Immature natural killer cell (primary cell): ENCODE measurements at regions not wholly inside any gene's neighbourhood (a gene's known extent, or its start where the extent isn't known, plus 50 kb on each side); places are given as distances from the start of the nearest gene placed in this dataset.

ENCODE experiments used
- DNase-seq, 3 donors: peaks; one replicate each; pipeline ENCODE4 v3.0.0; 2022; ENCODE audit warnings: mixed read lengths in 1 of 3
- H3K27ac Mint-ChIP-seq, 6 donors: one replicate each; pipeline ENCODE4 v1.8.0; 2020; ENCODE audit warnings: mixed read lengths in 6 of 6, mild to moderate bottlenecking in 5 of 6, inconsistent platforms in 4 of 6, moderate library complexity in 3 of 6
- H3K27me3 Mint-ChIP-seq, 3 donors: one replicate each; pipeline ENCODE4 v1.8.0; 2020 to 2021; ENCODE audit warnings: low read depth in 3 of 3, mild to moderate bottlenecking in 3 of 3, mixed read lengths in 3 of 3, moderate library complexity in 3 of 3, inconsistent platforms in 1 of 3
- H3K36me3 Mint-ChIP-seq, 3 donors: one replicate each; pipeline ENCODE4 v1.8.0; 2020; ENCODE audit warnings: mixed read lengths in 3 of 3, inconsistent platforms in 2 of 3, mild to moderate bottlenecking in 2 of 3
- H3K4me1 Mint-ChIP-seq, 2 donors: one replicate each; pipeline ENCODE4 v1.8.0; 2020; ENCODE audit warnings: inconsistent platforms in 2 of 2, mild to moderate bottlenecking in 2 of 2, mixed read lengths in 2 of 2, moderate library complexity in 1 of 2
- H3K4me3 Mint-ChIP-seq, 5 donors: one replicate each; pipeline ENCODE4 v1.8.0; 2020; ENCODE audit warnings: mild to moderate bottlenecking in 5 of 5, mixed read lengths in 5 of 5, inconsistent platforms in 3 of 5, moderate library complexity in 3 of 5
- H3K9me3 Mint-ChIP-seq, 6 donors: one replicate each; pipeline ENCODE4 v1.8.0; 2020; ENCODE audit warnings: mild to moderate bottlenecking in 6 of 6, mixed read lengths in 6 of 6, inconsistent platforms in 4 of 6, moderate library complexity in 3 of 6

GRCh38 chrX:142742581-142742980 lies 283.1 kb upstream of the SPANXN4 start:
- H3K4me3 Mint-ChIP-seq = no peak overlapping the region
- H3K27ac Mint-ChIP-seq = no peak overlapping the region
- no peaks in the 10 kb centered on the region for H3K4me1 Mint-ChIP-seq
- peaks cover 0 to 13% (median 4%) of the 10 kb centered on the region in 6 donors for H3K9me3 Mint-ChIP-seq
- no peaks in the 10 kb centered on the region for H3K36me3 Mint-ChIP-seq
- H3K27me3 Mint-ChIP-seq = no peaks in the 10 kb centered on the region
- no peak for DNase-seq

- no peaks in the 10 kb centered on the region for H3K36me3 Mint-ChIP-seq
- H3K27ac Mint-ChIP-seq = no peak overlapping the region
- DNase-seq = no peak
- peaks cover 0 to 2% (median 2%) of the 10 kb centered on the region in 3 donors for H3K27me3 Mint-ChIP-seq
- no peaks in the 10 kb centered on the region for H3K4me1 Mint-ChIP-seq
- H3K9me3 Mint-ChIP-seq = peaks cover 0 to 3% (median 0%) of the 10 kb centered on the region in 6 donors
- H3K4me3 Mint-ChIP-seq = no peak overlapping the region
These were observed 292.4 kb upstream of the SPANXN4 start for GRCh38 chrX:142733327-142733726.

- Mint-ChIP-seq H3K27ac (no peak overlapping the region), H3K4me3 (no peak overlapping the region), H3K36me3 (no peaks in the 10 kb centered on the region), H3K9me3 (peaks cover 0 to 8% (median under 1%) of the 10 kb centered on the region in 6 donors), H3K4me1 (no peaks in the 10 kb centered on the region), H3K27me3 (no peaks in the 10 kb centered on the region)
- DNase-seq = no peak
These were observed 313.9 kb upstream of the SPANXN4 start for GRCh38 chrX:142711796-142712290.

- Mint-ChIP-seq H3K4me1 (no peaks in the 10 kb centered on the region), H3K27ac (no peak overlapping the region), H3K27me3 (peaks cover 0 to 2% (median 1%) of the 10 kb centered on the region in 3 donors), H3K9me3 (peaks cover 0 to 2% (median 0%) of the 10 kb centered on the region in 6 donors), H3K4me3 (no peak overlapping the region), H3K36me3 (no peaks in the 10 kb centered on the region)
- DNase-seq = no peak
These were observed 323.0 kb upstream of the SPANXN4 start for GRCh38 chrX:142702749-142703148.

- H3K9me3 Mint-ChIP-seq = peaks cover 0 to 9% (median 2%) of the 10 kb centered on the region in 6 donors
These were observed 337.5 kb upstream of the SPANXN4 start for GRCh38 chrX:142688256-142688655.

GRCh38 chrX:142686653-142687283 lies 339.0 kb upstream of the SPANXN4 start:
- Mint-ChIP-seq H3K27ac (no peak overlapping the region), H3K36me3 (no peaks in the 10 kb centered on the region), H3K4me3 (no peak overlapping the region), H3K9me3 (peaks cover 0 to 6% (median 0%) of the 10 kb centered on the region in 6 donors), H3K27me3 (peaks cover 0 to 1% (median 0%) of the 10 kb centered on the region in 3 donors), H3K4me1 (no peaks in the 10 kb centered on the region)
- DNase-seq = no peak

More at GRCh38 chrX:142688256-142688655, 337.5 kb upstream of the SPANXN4 start:
- Mint-ChIP-seq H3K27me3 (peaks cover 0 to 5% (median 0%) of the 10 kb centered on the region in 3 donors), H3K27ac (no peak overlapping the region), H3K4me1 (no peaks in the 10 kb centered on the region), H3K36me3 (no peaks in the 10 kb centered on the region), H3K4me3 (no peak overlapping the region)
- no peak for DNase-seq

GRCh38 chrX:142686206-142686605 lies 339.5 kb upstream of the SPANXN4 start:
- Mint-ChIP-seq H3K27ac (no peak overlapping the region), H3K4me1 (no peaks in the 10 kb centered on the region), H3K9me3 (peaks cover 0 to 6% (median 0%) of the 10 kb centered on the region in 6 donors), H3K27me3 (peaks cover 0 to 1% (median 0%) of the 10 kb centered on the region in 3 donors), H3K4me3 (no peak overlapping the region), H3K36me3 (no peaks in the 10 kb centered on the region)
- DNase-seq = no peak

GRCh38 chrX:142680038-142680437 lies 345.7 kb upstream of the SPANXN4 start:
- Mint-ChIP-seq H3K9me3 (peaks cover 0 to 8% (median 1%) of the 10 kb centered on the region in 6 donors), H3K27ac (no peak overlapping the region), H3K27me3 (peaks cover 0 to 4% (median 1%) of the 10 kb centered on the region in 3 donors), H3K36me3 (no peaks in the 10 kb centered on the region), H3K4me3 (no peak overlapping the region), H3K4me1 (no peaks in the 10 kb centered on the region)
- no peak for DNase-seq

GRCh38 chrX:142671036-142671435 lies 354.7 kb upstream of the SPANXN4 start:
- Mint-ChIP-seq H3K4me3 (no peak overlapping the region), H3K9me3 (peaks cover 3 to 16% (median 5%) of the 10 kb centered on the region in 6 donors), H3K4me1 (no peaks in the 10 kb centered on the region), H3K27me3 (peaks cover 0 to 2% (median 0%) of the 10 kb centered on the region in 3 donors), H3K36me3 (no peaks in the 10 kb centered on the region), H3K27ac (no peak overlapping the region)
- DNase-seq = no peak

GRCh38 chrX:142663330-142664095 lies 362.2 kb upstream of the SPANXN4 start:
- no peaks in the 10 kb centered on the region for H3K4me1 Mint-ChIP-seq
- no peak for DNase-seq
- H3K4me3 Mint-ChIP-seq = no peak overlapping the region
- H3K27me3 Mint-ChIP-seq = no peaks in the 10 kb centered on the region
- H3K27ac Mint-ChIP-seq = no peak overlapping the region
- H3K36me3 Mint-ChIP-seq = no peaks in the 10 kb centered on the region
- peaks cover 0 to 11% (median 4%) of the 10 kb centered on the region in 6 donors for H3K9me3 Mint-ChIP-seq

GRCh38 chrX:142661696-142662095 lies 364.0 kb upstream of the SPANXN4 start:
- no peaks in the 10 kb centered on the region for H3K4me1 Mint-ChIP-seq

GRCh38 chrX:142655507-142655906 lies 370.2 kb upstream of the SPANXN4 start:
- no peaks in the 10 kb centered on the region for H3K36me3 Mint-ChIP-seq
- no peaks in the 10 kb centered on the region for H3K4me1 Mint-ChIP-seq
- no peak overlapping the region for H3K27ac Mint-ChIP-seq
- DNase-seq = no peak
- peaks cover 0 to 7% (median 3%) of the 10 kb centered on the region in 6 donors for H3K9me3 Mint-ChIP-seq
- H3K27me3 Mint-ChIP-seq = peaks cover 0 to 3% (median 2%) of the 10 kb centered on the region in 3 donors
- no peak overlapping the region for H3K4me3 Mint-ChIP-seq

More at GRCh38 chrX:142661696-142662095, 364.0 kb upstream of the SPANXN4 start:
- H3K9me3 Mint-ChIP-seq = peaks cover 0 to 9% (median under 1%) of the 10 kb centered on the region in 6 donors
- no peak for DNase-seq
- no peak overlapping the region for H3K27ac Mint-ChIP-seq
- H3K36me3 Mint-ChIP-seq = no peaks in the 10 kb centered on the region
- H3K27me3 Mint-ChIP-seq = no peaks in the 10 kb centered on the region
- H3K4me3 Mint-ChIP-seq = no peak overlapping the region

- H3K4me1 Mint-ChIP-seq = no peaks in the 10 kb centered on the region
- H3K36me3 Mint-ChIP-seq = no peaks in the 10 kb centered on the region
- no peak for DNase-seq
- H3K9me3 Mint-ChIP-seq = peaks cover 0 to 6% (median 0%) of the 10 kb centered on the region in 6 donors
- H3K27ac Mint-ChIP-seq = no peak overlapping the region
- peaks cover 0 to 3% (median 0%) of the 10 kb centered on the region in 3 donors for H3K27me3 Mint-ChIP-seq
- H3K4me3 Mint-ChIP-seq = no peak overlapping the region
These were observed 388.5 kb upstream of the SPANXN4 start for GRCh38 chrX:142637206-142637605.

- Mint-ChIP-seq H3K4me3 (no peak overlapping the region), H3K27ac (no peak overlapping the region), H3K4me1 (no peaks in the 10 kb centered on the region), H3K36me3 (no peaks in the 10 kb centered on the region), H3K9me3 (peaks cover 0 to 5% (median 2%) of the 10 kb centered on the region in 6 donors), H3K27me3 (peaks cover 0 to 7% (median 0%) of the 10 kb centered on the region in 3 donors)
- DNase-seq = no peak
These were observed 409.1 kb upstream of the SPANXN4 start for GRCh38 chrX:142616636-142617035.
